NCI-H1105 treated with DMSO at 0.1 percent for 48 hours (cell line): ENCODE measurements at regions not wholly inside any gene's neighbourhood (a gene's known extent, or its start where the extent isn't known, plus 50 kb on each side); places are given as distances from the start of the nearest gene placed in this dataset.
"Not testable (repeated sequence)": the region's sequence is repeated elsewhere in the genome, so short reads cannot be mapped to it uniquely, and the experiment has no call there.

Experiments
- DNase-seq: peaks from one replicate; lab custom pipeline; 2025; lab: John Stamatoyannopoulos, UW

- no peak for DNase-seq
These were observed 324.8 kb upstream of the PCDH9 start for GRCh38 chr13:67554746-67555452.

- no peak for DNase-seq
These were observed 324.1 kb upstream of the PCDH9 start for GRCh38 chr13:67554286-67554685.

- DNase-seq: no peak
These were observed 319.2 kb upstream of the PCDH9 start for GRCh38 chr13:67549331-67549730.

- no peak for DNase-seq
These were observed 308.8 kb upstream of the PCDH9 start for GRCh38 chr13:67538906-67539305.

- no peak for DNase-seq
These were observed 290.8 kb upstream of the PCDH9 start for GRCh38 chr13:67520886-67521285.

- DNase-seq: no peak
These were observed 289.2 kb upstream of the PCDH9 start for GRCh38 chr13:67519356-67519755.

GRCh38 chr13:67518785-67519184 is 288.6 kb upstream of the PCDH9 start:
- no peak for DNase-seq

GRCh38 chr13:67515895-67516294 is 285.8 kb upstream of the PCDH9 start:
- DNase-seq: no peak

GRCh38 chr13:67509018-67509417 is 278.9 kb upstream of the PCDH9 start:
- no peak for DNase-seq

- DNase-seq: not testable (repeated sequence)
These were observed 278.1 kb upstream of the PCDH9 start for GRCh38 chr13:67508275-67508674.

- DNase-seq: no peak
These were observed 276.3 kb upstream of the PCDH9 start for GRCh38 chr13:67506407-67506806.

- DNase-seq: no peak
These were observed 275.2 kb upstream of the PCDH9 start for GRCh38 chr13:67505376-67505775.

GRCh38 chr13:67498948-67499347 is 268.8 kb upstream of the PCDH9 start:
- DNase-seq: no peak

GRCh38 chr13:67493835-67494234 is 263.7 kb upstream of the PCDH9 start:
- no peak for DNase-seq

- DNase-seq: peak; percentile 12
These were observed 258.9 kb upstream of the PCDH9 start for GRCh38 chr13:67489016-67489415.

GRCh38 chr13:67481445-67481844 is 251.3 kb upstream of the PCDH9 start:
- no peak for DNase-seq

- DNase-seq: no peak
These were observed 244.0 kb upstream of the PCDH9 start for GRCh38 chr13:67474115-67474514.

GRCh38 chr13:67469623-67470022 is 239.5 kb upstream of the PCDH9 start:
- DNase-seq: no peak

GRCh38 chr13:67466569-67466968 is 236.4 kb upstream of the PCDH9 start:
- no peak for DNase-seq

GRCh38 chr13:67464154-67464553 is 234.0 kb upstream of the PCDH9 start:
- DNase-seq: no peak

- DNase-seq: no peak
These were observed 232.0 kb upstream of the PCDH9 start for GRCh38 chr13:67462098-67462497.

- not testable (repeated sequence) for DNase-seq
These were observed 222.4 kb upstream of the PCDH9 start for GRCh38 chr13:67452526-67452925.

GRCh38 chr13:67445436-67445835 is 215.3 kb upstream of the PCDH9 start:
- no peak for DNase-seq

- DNase-seq: peak; percentile 31
These were observed 213.8 kb upstream of the PCDH9 start for GRCh38 chr13:67443923-67444322.
